A673 (cell line): ENCODE measurements at regions not wholly inside any gene's neighbourhood (a gene's known extent, or its start where the extent isn't known, plus 50 kb on each side); places are given as distances from the start of the nearest gene placed in this dataset.

Experiments used
- BruUV-seq: library from RNA; stranded (reverse); fragments of 400-500 nt; replicated peaks from 2 replicates; lab custom pipeline; 2021; lab: Mats Ljungman, UMichigan
- CTCF ChIA-PET: fragments of 300-600 bp; sonication (Branson Sonifier 250); formaldehyde crosslinking; loops from one replicate; lab custom pipeline; 2022; ENCODE audit warnings: antibody characterized with exemption; lab: Charles Lee
- POLR2A ChIA-PET: fragments of 300-600 bp; sonication (Branson Sonifier 250); formaldehyde crosslinking; loops from one replicate; lab custom pipeline; 2022; ENCODE audit warnings: antibody characterized with exemption; ENCODE audit not compliant: low non-redundant PET; lab: Charles Lee
- DNase-seq: peaks from one replicate; pipeline ENCODE4 v3.0.0-alpha.2; 2015; ENCODE audit warnings: low spot score
- H3K27ac ChIP-seq: fragments of 200-600 bp; sonication (generic); 2 replicates; pipeline ENCODE4 v1.5.1; 2016; ENCODE audit warnings: mixed run types, low read depth, mild to moderate bottlenecking, mixed read lengths, antibody characterized with exemption, low read length; ENCODE audit not compliant: poor library complexity, severe bottlenecking
- H3K27me3 ChIP-seq: fragments of 200-600 bp; sonication (generic); replicated peaks from 2 replicates; pipeline ENCODE4 v1.6.1; 2017; ENCODE audit warnings: mixed run types, low read depth, mild to moderate bottlenecking, mixed read lengths, antibody characterized with exemption, low read length; ENCODE audit not compliant: insufficient read depth, poor library complexity
- H3K36me3 ChIP-seq: fragments of 200-600 bp; sonication (generic); 2 replicates; pipeline ENCODE4 v1.6.1; 2016; ENCODE audit warnings: mixed run types, mild to moderate bottlenecking, mixed read lengths, antibody characterized with exemption, low read length; ENCODE audit not compliant: insufficient read depth, poor library complexity, severe bottlenecking
- H3K4me1 ChIP-seq: fragments of 200-600 bp; sonication (generic); 2 replicates; pipeline ENCODE4 v1.6.1; 2017; ENCODE audit warnings: mixed run types, mild to moderate bottlenecking, mixed read lengths, antibody characterized with exemption, low read length; ENCODE audit not compliant: insufficient read depth, poor library complexity, severe bottlenecking
- H3K4me3 ChIP-seq: fragments of 200-600 bp; sonication (generic); 2 replicates; pipeline ENCODE4 v1.5.1; 2016; ENCODE audit warnings: low read depth, mixed run types, mild to moderate bottlenecking, mixed read lengths, low read length; ENCODE audit not compliant: poor library complexity, severe bottlenecking
- H3K9me3 ChIP-seq: fragments of 200-600 bp; sonication (generic); 2 replicates; pipeline ENCODE4 v1.6.1; 2016; ENCODE audit warnings: mixed run types, low read depth, mild to moderate bottlenecking, mixed read lengths, antibody characterized with exemption, low read length; ENCODE audit not compliant: poor library complexity, severe bottlenecking
- EZH2 ChIP-seq: fragments of 200-600 bp; sonication (generic); IDR thresholded peaks from 2 replicates; pipeline ENCODE4 v1.6.1; 2017; ENCODE audit warnings: borderline replicate concordance, low read depth, mild to moderate bottlenecking, mixed read lengths, antibody characterized with exemption, low read length; ENCODE audit not compliant: poor library complexity, severe bottlenecking
- intact Hi-C: fragments of 100-400 bp; cut with micrococcal nuclease; formaldehyde crosslinking; loops from one replicate; pipeline ENCODE4 v1.10.0; 2022; ENCODE audit not compliant: unreplicated experiment
- TF ChIP-seq, protein P1 (sequence below): fragments of 300-800, 200-600 bp; sonication (generic); conservative IDR thresholded peaks from 2 replicates; pipeline ENCODE4 v1.5.1; 2017; ENCODE audit warnings: low read depth, mild to moderate bottlenecking, antibody characterized with exemption, low read length, moderate library complexity, mixed read lengths

DNA sequence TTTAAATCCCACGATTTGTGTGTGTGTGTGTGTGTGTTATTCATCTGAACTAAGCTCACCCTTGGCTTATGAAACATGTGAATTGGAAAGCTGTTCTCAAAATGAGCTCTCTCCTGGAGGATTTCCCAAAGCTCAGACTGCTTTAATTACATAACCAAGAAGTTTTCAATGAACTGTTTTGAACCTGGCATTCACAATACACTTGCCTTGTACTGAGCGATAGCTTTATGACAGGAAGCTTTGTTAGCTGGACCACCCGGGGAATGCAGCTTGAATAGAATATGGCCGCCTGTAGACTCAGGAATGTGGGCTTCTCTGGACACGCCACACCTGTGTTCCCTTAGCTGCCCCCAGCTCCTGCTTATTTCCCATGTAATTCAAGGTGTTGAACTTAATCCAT lies 71.4 kb upstream of the PREP start:
- BruUV-seq, result no TSS peak
- no peak for DNase-seq
- Histone ChIP-seq H3K27ac (no peak overlapping the region), H3K36me3 (no peaks in the 10 kb centered on the region), H3K9me3 (no peaks in the 10 kb centered on the region), H3K4me3 (no peak overlapping the region), H3K4me1 (no peaks in the 10 kb centered on the region), H3K27me3 (no peaks in the 10 kb centered on the region)
- ChIA-PET CTCF (no interaction called here), POLR2A (interaction anchor here (0.7 kb wide), 1 partner anchor 1477 kb away, joined by 3 read pairs; no protein-coding TSS in a partner anchor)
- TF ChIP-seq EZH2, result no peak
- TF ChIP-seq, protein P1, sequence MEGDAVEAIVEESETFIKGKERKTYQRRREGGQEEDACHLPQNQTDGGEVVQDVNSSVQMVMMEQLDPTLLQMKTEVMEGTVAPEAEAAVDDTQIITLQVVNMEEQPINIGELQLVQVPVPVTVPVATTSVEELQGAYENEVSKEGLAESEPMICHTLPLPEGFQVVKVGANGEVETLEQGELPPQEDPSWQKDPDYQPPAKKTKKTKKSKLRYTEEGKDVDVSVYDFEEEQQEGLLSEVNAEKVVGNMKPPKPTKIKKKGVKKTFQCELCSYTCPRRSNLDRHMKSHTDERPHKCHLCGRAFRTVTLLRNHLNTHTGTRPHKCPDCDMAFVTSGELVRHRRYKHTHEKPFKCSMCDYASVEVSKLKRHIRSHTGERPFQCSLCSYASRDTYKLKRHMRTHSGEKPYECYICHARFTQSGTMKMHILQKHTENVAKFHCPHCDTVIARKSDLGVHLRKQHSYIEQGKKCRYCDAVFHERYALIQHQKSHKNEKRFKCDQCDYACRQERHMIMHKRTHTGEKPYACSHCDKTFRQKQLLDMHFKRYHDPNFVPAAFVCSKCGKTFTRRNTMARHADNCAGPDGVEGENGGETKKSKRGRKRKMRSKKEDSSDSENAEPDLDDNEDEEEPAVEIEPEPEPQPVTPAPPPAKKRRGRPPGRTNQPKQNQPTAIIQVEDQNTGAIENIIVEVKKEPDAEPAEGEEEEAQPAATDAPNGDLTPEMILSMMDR, result no peak
- intact Hi-C loops, result no loop called here

DNA sequence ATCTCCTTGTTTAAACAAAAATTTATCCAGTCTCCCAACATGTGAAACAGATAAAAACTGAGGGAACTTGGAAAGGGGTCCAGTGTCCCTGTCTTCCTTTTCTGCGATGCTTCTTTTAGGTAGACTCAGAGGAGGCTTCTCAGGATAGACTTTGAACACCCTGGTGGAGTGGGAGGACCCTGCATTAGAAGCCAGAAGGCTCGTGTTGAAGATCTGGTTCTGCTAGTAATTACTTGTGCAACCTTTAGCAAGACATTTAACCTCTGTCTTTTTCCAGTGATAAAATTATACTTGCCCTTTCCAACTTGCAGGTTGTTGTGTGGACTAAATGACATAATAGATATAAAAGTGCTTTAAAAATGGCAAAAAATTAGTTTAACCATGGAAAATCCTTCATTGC lies 67.1 kb upstream of the PREP start:
- no peak for DNase-seq
- no peaks in the 10 kb centered on the region for H3K36me3 ChIP-seq
- intact Hi-C loops, result no loop called here
- H3K9me3 ChIP-seq, result peaks cover 7% of the 10 kb centered on the region
- no peak for TF ChIP-seq EZH2
- TF ChIP-seq, protein P1, result no peak
- ChIA-PET CTCF (no interaction called here), POLR2A (no interaction called here)
- H3K4me1 ChIP-seq, result no peaks in the 10 kb centered on the region
- no peaks in the 10 kb centered on the region for H3K27me3 ChIP-seq
- H3K27ac ChIP-seq, result no peak overlapping the region
- no peak overlapping the region for H3K4me3 ChIP-seq
- BruUV-seq, result no TSS peak

DNA sequence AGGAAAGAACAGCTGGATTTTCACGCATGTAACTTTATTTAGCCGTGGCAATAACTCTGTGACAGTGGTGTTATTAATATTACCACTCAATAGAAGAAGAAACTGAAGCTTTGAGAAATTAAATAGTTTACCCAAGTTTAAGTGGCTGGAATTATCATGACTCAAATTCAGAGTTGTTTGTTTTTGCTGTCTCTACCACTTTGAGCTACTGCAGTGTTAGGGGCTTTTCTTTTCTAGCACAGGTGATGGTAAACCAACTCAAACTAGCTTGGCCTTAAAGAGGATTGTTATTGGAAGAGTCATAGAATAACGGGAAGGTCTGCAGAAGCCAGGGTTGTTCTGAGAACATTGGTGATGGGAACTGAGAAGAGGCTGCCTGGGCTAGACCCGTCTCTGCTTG lies 66.0 kb upstream of the PREP start:
- no peak overlapping the region for H3K4me3 ChIP-seq
- intact Hi-C loops, result no loop called here
- ChIA-PET CTCF (no interaction called here), POLR2A (no interaction called here)
- H3K36me3 ChIP-seq, result no peaks in the 10 kb centered on the region
- TF ChIP-seq, protein P1, result no peak
- no peak for TF ChIP-seq EZH2
- no TSS peak for BruUV-seq
- no peaks in the 10 kb centered on the region for H3K27me3 ChIP-seq
- peaks cover 7% of the 10 kb centered on the region for H3K9me3 ChIP-seq
- DNase-seq, result no peak
- H3K27ac ChIP-seq, result no peak overlapping the region
- H3K4me1 ChIP-seq, result no peaks in the 10 kb centered on the region
